Posterior cingulate gyrus (tissue), 11 donors: ENCODE measurements at regions not wholly inside any gene's neighbourhood (a gene's known extent, or its start where the extent isn't known, plus 50 kb on each side); places are given as distances from the start of the nearest gene placed in this dataset.

ENCODE experiments used
- DNase-seq, 10 donors: peaks; one replicate each; pipeline versions ENCODE4 v3.0.0 to v3.0.0-alpha.2; 2020 to 2021; ENCODE audit warnings: mixed read lengths in 3 of 10
- intact Hi-C: fragments of 100-400 bp; cut with DNase I; formaldehyde crosslinking; loops from one replicate; pipeline ENCODE4 v1.15.1; 2023

GRCh38 chr15:96771035-96771434, 440.5 kb downstream of the NR2F2 start:
- DNase-seq: no peak
- intact Hi-C loops: no loop called here

GRCh38 chr15:96774216-96774615, 443.7 kb downstream of the NR2F2 start:
- DNase-seq: no peak
- intact Hi-C loops: no loop called here

- intact Hi-C loops: no loop called here
- DNase-seq: no peak
Observed at GRCh38 chr15:96783746-96784145, 453.2 kb downstream of the NR2F2 start.

GRCh38 chr15:96790004-96790403, 459.5 kb downstream of the NR2F2 start:
- intact Hi-C loops: no loop called here
- DNase-seq: peak in 1 of 10 donors; percentile 6

GRCh38 chr15:96792216-96792615, 461.7 kb downstream of the NR2F2 start:
- intact Hi-C loops: no loop called here
- DNase-seq: no peak

- intact Hi-C loops: no loop called here
- no peak for DNase-seq
Observed at GRCh38 chr15:96796841-96797240, 466.3 kb downstream of the NR2F2 start.

- intact Hi-C loops: no loop called here
- DNase-seq: no peak
Observed at GRCh38 chr15:96801576-96802150, 471.2 kb downstream of the NR2F2 start.

GRCh38 chr15:96802611-96803255, 472.2 kb downstream of the NR2F2 start:
- intact Hi-C loops: no loop called here
- no peak for DNase-seq

- DNase-seq: no peak
- intact Hi-C loops: no loop called here
Observed at GRCh38 chr15:96804754-96805153, 474.3 kb downstream of the NR2F2 start.

- DNase-seq: no peak
- intact Hi-C loops: no loop called here
Observed at GRCh38 chr15:96807361-96807760, 476.9 kb downstream of the NR2F2 start.

GRCh38 chr15:96817900-96818299, 487.4 kb downstream of the NR2F2 start:
- intact Hi-C loops: no loop called here
- no peak for DNase-seq

GRCh38 chr15:96818861-96819260, 488.4 kb downstream of the NR2F2 start:
- intact Hi-C loops: no loop called here
- DNase-seq: no peak

- intact Hi-C loops: no loop called here
- no peak for DNase-seq
Observed at GRCh38 chr15:96827981-96828380, 497.5 kb downstream of the NR2F2 start.

- DNase-seq: no peak
- intact Hi-C loops: no loop called here
Observed at GRCh38 chr15:96837241-96837970, 506.9 kb downstream of the NR2F2 start.

GRCh38 chr15:96838081-96838480, 507.6 kb downstream of the NR2F2 start:
- intact Hi-C loops: no loop called here

GRCh38 chr15:96849271-96849900, 518.9 kb downstream of the NR2F2 start:
- intact Hi-C loops: no loop called here
- no peak for DNase-seq

More at GRCh38 chr15:96838081-96838480, 507.6 kb downstream of the NR2F2 start:
- DNase-seq: no peak

GRCh38 chr15:96851613-96852012, 521.1 kb downstream of the NR2F2 start:
- DNase-seq: peak in 1 of 10 donors; percentile 7
- intact Hi-C loops: no loop called here

- intact Hi-C loops: no loop called here
- peak in 1 of 10 donors; percentile 74 for DNase-seq
Observed at GRCh38 chr15:96858694-96859093, 528.2 kb downstream of the NR2F2 start.

GRCh38 chr15:96860741-96861140, 530.2 kb downstream of the NR2F2 start:
- intact Hi-C loops: no loop called here
- DNase-seq: no peak

GRCh38 chr15:96867992-96868391, 537.5 kb downstream of the NR2F2 start:
- intact Hi-C loops: no loop called here
- no peak for DNase-seq

- no peak for DNase-seq
Observed at GRCh38 chr15:96869122-96869521, 538.6 kb downstream of the NR2F2 start.

More at GRCh38 chr15:96869122-96869521, 538.6 kb downstream of the NR2F2 start:
- intact Hi-C loops: no loop called here
